Esophagus squamous epithelium (tissue), 4 donors: ENCODE measurements at regions not wholly inside any gene's neighbourhood (a gene's known extent, or its start where the extent isn't known, plus 50 kb on each side); places are given as distances from the start of the nearest gene placed in this dataset.

Experiments used
- CTCF ChIP-seq, 6 experiments: fragments of 450-650 bp in 4 of 6; fragments of 200-600 bp in 2 of 6; sonication (generic) in 2 of 6; IDR thresholded peaks; one replicate each; pipeline ENCODE4 v1.5.1; 2016 to 2019; ENCODE audit warnings: antibody characterized with exemption in 6 of 6, mild to moderate bottlenecking in 4 of 6, moderate library complexity in 4 of 6
- POLR2A ChIP-seq, 4 donors: fragments of 450-650 bp; IDR thresholded peaks; one replicate each; pipeline ENCODE4 v1.6.1; 2017; ENCODE audit warnings: antibody characterized with exemption in 4 of 4, mild to moderate bottlenecking in 4 of 4, moderate library complexity in 3 of 4

GRCh38 chr9:129435291-129435690, 185.6 kb downstream of the C9orf50 start:
- TF ChIP-seq CTCF (IDR thresholded peaks at IDR 0.05) (no peak), POLR2A (IDR thresholded peaks at IDR 0.05) (no peak)
